GM12878 (cell line): ENCODE measurements at regions not wholly inside any gene's neighbourhood (a gene's known extent, or its start where the extent isn't known, plus 50 kb on each side); places are given as distances from the start of the nearest gene placed in this dataset.

ENCODE experiments used
- ATAC-seq: fragments of 200-7000 bp; cut with Tn5 transposase; 3 replicates; pipeline ENCODE4 v1.9.1; 2020; ENCODE audit warnings: mild to moderate bottlenecking, moderate library complexity
- BruUV-seq: library from RNA; stranded (reverse); fragments of 400-500 nt; replicated peaks from 2 replicates; lab custom pipeline; 2021; lab: Mats Ljungman, UMichigan
- CTCF ChIA-PET: fragments of 300-600 bp; sonication (Branson Sonifier 250); formaldehyde crosslinking; extraction: SDS; loops from one replicate; lab custom pipeline; 2021; ENCODE audit warnings: inconsistent platforms; lab: Yijun Ruan, JAX
- POLR2A ChIA-PET: fragments of 350-600 bp; formaldehyde crosslinking; extraction: SDS; loops from one replicate; lab custom pipeline; 2021; ENCODE audit warnings: inconsistent platforms; lab: Charles Lee
- RAD21 ChIA-PET: fragments of 300-600 bp; sonication (Branson Sonifier 250); formaldehyde crosslinking; loops from one replicate; lab custom pipeline; 2023; ENCODE audit warnings: antibody characterized with exemption; ENCODE audit not compliant: unreplicated experiment; lab: Charles Lee
- SMC1A ChIA-PET: fragments of 300-600 bp; sonication (Branson Sonifier 250); formaldehyde crosslinking; loops from one replicate; lab custom pipeline; 2023; ENCODE audit not compliant: unreplicated experiment, uncharacterized antibody; lab: Charles Lee
- DNase-seq: peaks from one replicate; pipeline ENCODE4 v3.0.0-alpha.2; 2011; ENCODE audit warnings: low read depth, low spot score
- FAIRE-seq: peaks from 3 replicates; lab custom pipeline; 2011; peaks lifted over from hg19 to GRCh38; lab: Jason Lieb, UNC
- H2AFZ ChIP-seq: 2 replicates; pipeline ENCODE4 v1.6.0; 2011; ENCODE audit warnings: low read depth, low read length, control low read depth; ENCODE audit not compliant: control insufficient read depth
- H3K27ac ChIP-seq: 2 replicates; pipeline ENCODE4 v1.5.1; 2011; ENCODE audit warnings: control low read depth; ENCODE audit not compliant: control insufficient read depth, insufficient read depth
- H3K27me3 ChIP-seq, 2 experiments: replicated peaks in 1 of 2; 2 replicates each; pipeline versions ENCODE4 v1.6.0 to v1.6.1; 2011; ENCODE audit warnings: low read length in 1 of 2; ENCODE audit not compliant: control insufficient read depth in 2 of 2, insufficient read depth in 2 of 2
- H3K36me3 ChIP-seq, 2 experiments: 2 replicates each; pipeline ENCODE4 v1.5.1; 2011; ENCODE audit warnings: low read length in 1 of 2; ENCODE audit not compliant: control insufficient read depth in 2 of 2, insufficient read depth in 2 of 2
- H3K4me1 ChIP-seq: 2 replicates; pipeline ENCODE4 v1.6.1; 2011; ENCODE audit warnings: mild to moderate bottlenecking, low read length, moderate library complexity, mixed read lengths; ENCODE audit not compliant: control insufficient read depth, insufficient read depth
- H3K4me2 ChIP-seq: 2 replicates; pipeline ENCODE4 v1.6.0; 2011; ENCODE audit warnings: control low read depth; ENCODE audit not compliant: control insufficient read depth, insufficient read depth
- H3K4me3 ChIP-seq: fragments of 200-600 bp; sonication (generic); 2 replicates; pipeline ENCODE4 v1.5.1; 2016
- H3K79me2 ChIP-seq: 2 replicates; pipeline ENCODE4 v1.6.0; 2011; ENCODE audit warnings: low read length; ENCODE audit not compliant: control insufficient read depth, insufficient read depth
- H3K9ac ChIP-seq: 2 replicates; pipeline ENCODE4 v1.8.0; 2011; ENCODE audit warnings: low read length, control low read depth, mixed read lengths; ENCODE audit not compliant: control insufficient read depth, insufficient read depth
- H3K9me3 ChIP-seq: replicated peaks from 3 replicates; pipeline ENCODE4 v1.5.1; 2011; ENCODE audit warnings: mild to moderate bottlenecking, low read length; ENCODE audit not compliant: control insufficient read depth, insufficient read depth
- H4K20me1 ChIP-seq: 2 replicates; pipeline ENCODE4 v1.6.0; 2011; ENCODE audit not compliant: control insufficient read depth, insufficient read depth
- CBX5 ChIP-seq: sonication (generic); IDR thresholded peaks from 2 replicates; pipeline ENCODE4 v1.6.1; 2016; ENCODE audit warnings: low read depth, moderate library complexity, mild to moderate bottlenecking, inconsistent platforms
- CTCF ChIP-seq, 3 experiments: IDR thresholded peaks in 2 of 3; conservative IDR thresholded peaks in 1 of 3; 2 replicates each; pipeline ENCODE4 v1.5.1; 2011; ENCODE audit warnings: low read depth in 3 of 3, low read length in 3 of 3, mild to moderate bottlenecking in 3 of 3, control low read depth in 2 of 3, moderate library complexity in 2 of 3, inconsistent platforms in 1 of 3, mixed read lengths in 1 of 3; ENCODE audit not compliant: control insufficient read depth in 2 of 3, insufficient read depth in 1 of 3; ENCODE audit errors: extremely low read depth in 1 of 3
- E2F8 ChIP-seq: fragments of 450-650 bp; IDR thresholded peaks from 2 replicates; pipeline ENCODE4 v1.6.1; 2018; ENCODE audit warnings: mild to moderate bottlenecking, low read depth, moderate library complexity; ENCODE audit not compliant: partially characterized antibody
- EGR1 ChIP-seq, 2 experiments: IDR thresholded peaks; 1 replicate in 1 of 2; 2 replicates in 1 of 2; pipeline ENCODE4 v1.6.1; 2011 to 2012; ENCODE audit warnings: low read depth in 2 of 2, low read length in 2 of 2, borderline replicate concordance in 1 of 2, mild to moderate bottlenecking in 1 of 2, moderate library complexity in 1 of 2
- FOS ChIP-seq: IDR thresholded peaks from 3 replicates; pipeline ENCODE4 v1.6.1; 2011; ENCODE audit warnings: borderline replicate concordance; ENCODE audit not compliant: insufficient read length; ENCODE audit errors: extremely low read depth
- HCFC1 ChIP-seq: fragments of 150-350 bp; IDR thresholded peaks from 2 replicates; pipeline ENCODE4 v1.6.1; 2014; ENCODE audit warnings: low read length
- HDGF ChIP-seq: fragments of 450-650 bp; IDR thresholded peaks from 2 replicates; pipeline ENCODE4 v1.6.1; 2016; ENCODE audit warnings: antibody characterized with exemption
- MEF2B ChIP-seq: fragments of 450-650 bp; IDR thresholded peaks from 2 replicates; pipeline ENCODE4 v1.6.1; 2018; ENCODE audit warnings: mild to moderate bottlenecking, moderate library complexity; ENCODE audit not compliant: partially characterized antibody, poor library complexity, severe bottlenecking
- MYB ChIP-seq: fragments of 150-350 bp; IDR thresholded peaks from 2 replicates; pipeline ENCODE4 v1.6.1; 2014; ENCODE audit warnings: mild to moderate bottlenecking, low read depth, low read length, borderline replicate concordance
- PKNOX1 ChIP-seq: fragments of 450-650 bp; IDR thresholded peaks from 2 replicates; pipeline ENCODE4 v1.6.1; 2016; ENCODE audit warnings: mild to moderate bottlenecking
- RFX5 ChIP-seq: IDR thresholded peaks from 2 replicates; pipeline ENCODE4 v1.6.1; 2011; ENCODE audit warnings: low read depth, low read length, improper control_type of control experiment
- YY1 ChIP-seq: IDR thresholded peaks from 2 replicates; pipeline ENCODE4 v1.6.1; 2011; ENCODE audit warnings: low read depth, mild to moderate bottlenecking, low read length
- ZZZ3 ChIP-seq: IDR thresholded peaks from 2 replicates; pipeline ENCODE4 v1.6.1; 2011; ENCODE audit warnings: low read depth; ENCODE audit not compliant: control insufficient read depth, insufficient read length
- WGBS: methylation state at CpG from one replicate; pipeline ENCODE4 v1.1.6; 2016; ENCODE audit warnings: low lambda C conversion rate; ENCODE audit not compliant: insufficient replicate concordance, insufficient coverage; ENCODE audit errors: missing lambda C conversion rate; 5-methylcytosine and 5-hydroxymethylcytosine counted together
- in situ Hi-C: fragments of 300-500 bp; cut with MboI; formaldehyde crosslinking; loops from 9 replicates; pipeline ENCODE4 v1.14.3; 2018; ENCODE audit warnings: mixed read lengths
- intact Hi-C: fragments of 100-400 bp; cut with micrococcal nuclease; formaldehyde crosslinking; loops from one replicate; pipeline ENCODE4 v1.14.2; 2022; ENCODE audit not compliant: unreplicated experiment
- TF ChIP-seq, protein P1 (sequence below): IDR thresholded peaks from 2 replicates; pipeline ENCODE4 v1.6.1; 2012; ENCODE audit warnings: low read depth, low read length, improper control_type of control experiment
- TF ChIP-seq, protein P2 (sequence below): fragments of 450-650 bp; IDR thresholded peaks from 2 replicates; pipeline ENCODE4 v1.6.1; 2018; ENCODE audit warnings: borderline replicate concordance, mild to moderate bottlenecking; ENCODE audit not compliant: partially characterized antibody

DNA sequence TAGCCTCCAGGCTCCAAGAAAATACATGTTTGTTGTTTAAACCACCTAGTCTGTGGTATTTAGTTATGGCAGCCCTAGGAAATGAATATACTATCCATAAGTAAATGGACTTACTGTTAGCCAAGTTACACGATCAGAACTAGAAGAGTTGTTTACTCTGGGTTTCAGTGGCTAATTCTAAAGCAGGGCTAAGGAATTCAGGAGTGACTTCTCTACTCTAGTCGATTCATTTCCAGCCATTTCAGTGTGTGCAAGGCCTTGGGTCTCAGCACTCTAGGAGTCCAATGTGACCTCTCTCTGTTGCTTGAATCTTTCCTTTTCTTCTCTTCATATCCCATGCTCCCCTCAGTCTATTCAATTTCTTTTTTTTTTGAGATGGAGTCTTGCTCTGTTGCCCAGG, 66.7 kb downstream of the BHLHE40 start:
- no peaks in the 10 kb centered on the region for H3K36me3 ChIP-seq
- intact Hi-C loops, result no loop called here
- H3K27me3 ChIP-seq, result no peaks in the 10 kb centered on the region
- H3K4me1 ChIP-seq, result no peaks in the 10 kb centered on the region
- peaks cover 10% of the 10 kb centered on the region; the same call in 2 of the 3 replicates for H3K9me3 ChIP-seq
- FAIRE-seq (no peak), ATAC-seq (no peak), DNase-seq (no peak)
- H3K27ac ChIP-seq, result no peak overlapping the region
- H3K4me2 ChIP-seq, result no peak overlapping the region
- in situ Hi-C loops, result no loop called here
- no peak overlapping the region for H3K4me3 ChIP-seq
- SMC1A ChIA-PET, result interaction anchor here (15.3 kb wide), 1 partner anchor 9 kb away, joined by 181 read pairs; no protein-coding TSS in a partner anchor
- CTCF ChIA-PET, result no interaction called here
- no peak overlapping the region for H2AFZ ChIP-seq
- H3K9ac ChIP-seq, result no peak overlapping the region
- H4K20me1 ChIP-seq, result no peaks in the 10 kb centered on the region
- WGBS, result 24% methylated on average over 2 of the region's 2 CpGs
- BruUV-seq, result no TSS peak
- POLR2A ChIA-PET, result no interaction called here
- no peaks in the 10 kb centered on the region for H3K79me2 ChIP-seq
- RAD21 ChIA-PET, result no interaction called here
- no peak for TF ChIP-seq CBX5
- no peak for TF ChIP-seq ZZZ3
- TF ChIP-seq PKNOX1, result no peak
- TF ChIP-seq HDGF, result no peak
- TF ChIP-seq EGR1 (IDR thresholded peaks at IDR 0.05; ENCODE audit: borderline replicate concordance in 1 of 2, low read depth in 2 of 2, low read length in 2 of 2), result no peak
- no peak for TF ChIP-seq MEF2B
- TF ChIP-seq CTCF (IDR thresholded peaks at IDR 0.05 in 2 of 3, conservative IDR thresholded peaks at IDR 0.05 in 1 of 3; ENCODE audit: control insufficient read depth in 2 of 3, extremely low read depth in 1 of 3, insufficient read depth in 1 of 3, low read depth in 3 of 3, low read length in 3 of 3), result no peak
- TF ChIP-seq HCFC1, result no peak
- TF ChIP-seq, protein P1, sequence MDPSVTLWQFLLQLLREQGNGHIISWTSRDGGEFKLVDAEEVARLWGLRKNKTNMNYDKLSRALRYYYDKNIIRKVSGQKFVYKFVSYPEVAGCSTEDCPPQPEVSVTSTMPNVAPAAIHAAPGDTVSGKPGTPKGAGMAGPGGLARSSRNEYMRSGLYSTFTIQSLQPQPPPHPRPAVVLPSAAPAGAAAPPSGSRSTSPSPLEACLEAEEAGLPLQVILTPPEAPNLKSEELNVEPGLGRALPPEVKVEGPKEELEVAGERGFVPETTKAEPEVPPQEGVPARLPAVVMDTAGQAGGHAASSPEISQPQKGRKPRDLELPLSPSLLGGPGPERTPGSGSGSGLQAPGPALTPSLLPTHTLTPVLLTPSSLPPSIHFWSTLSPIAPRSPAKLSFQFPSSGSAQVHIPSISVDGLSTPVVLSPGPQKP, result no peak
- TF ChIP-seq FOS, result no peak
- TF ChIP-seq, protein P2, sequence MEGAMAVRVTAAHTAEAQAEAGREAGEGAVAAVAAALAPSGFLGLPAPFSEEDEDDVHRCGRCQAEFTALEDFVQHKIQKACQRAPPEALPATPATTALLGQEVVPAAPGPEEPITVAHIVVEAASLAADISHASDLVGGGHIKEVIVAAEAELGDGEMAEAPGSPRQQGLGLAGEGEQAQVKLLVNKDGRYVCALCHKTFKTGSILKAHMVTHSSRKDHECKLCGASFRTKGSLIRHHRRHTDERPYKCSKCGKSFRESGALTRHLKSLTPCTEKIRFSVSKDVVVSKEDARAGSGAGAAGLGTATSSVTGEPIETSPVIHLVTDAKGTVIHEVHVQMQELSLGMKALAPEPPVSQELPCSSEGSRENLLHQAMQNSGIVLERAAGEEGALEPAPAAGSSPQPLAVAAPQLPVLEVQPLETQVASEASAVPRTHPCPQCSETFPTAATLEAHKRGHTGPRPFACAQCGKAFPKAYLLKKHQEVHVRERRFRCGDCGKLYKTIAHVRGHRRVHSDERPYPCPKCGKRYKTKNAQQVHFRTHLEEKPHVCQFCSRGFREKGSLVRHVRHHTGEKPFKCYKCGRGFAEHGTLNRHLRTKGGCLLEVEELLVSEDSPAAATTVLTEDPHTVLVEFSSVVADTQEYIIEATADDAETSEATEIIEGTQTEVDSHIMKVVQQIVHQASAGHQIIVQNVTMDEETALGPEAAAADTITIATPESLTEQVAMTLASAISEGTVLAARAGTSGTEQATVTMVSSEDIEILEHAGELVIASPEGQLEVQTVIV, result no peak
- TF ChIP-seq RFX5, result no peak
- no peak for TF ChIP-seq YY1
- TF ChIP-seq MYB, result no peak
- no peak for TF ChIP-seq E2F8
